Breast epithelium (tissue), 3 donors: ENCODE measurements at regions not wholly inside any gene's neighbourhood (a gene's known extent, or its start where the extent isn't known, plus 50 kb on each side); places are given as distances from the start of the nearest gene placed in this dataset.

Experiments
- CTCF ChIP-seq, 3 donors: fragments of 450-650 bp; IDR thresholded peaks; one replicate each; pipeline ENCODE4 v1.5.1; 2016 to 2017; ENCODE audit warnings: antibody characterized with exemption in 3 of 3, mild to moderate bottlenecking in 3 of 3, moderate library complexity in 3 of 3
- POLR2A ChIP-seq: fragments of 450-650 bp; IDR thresholded peaks from one replicate; pipeline ENCODE4 v1.6.1; 2016; ENCODE audit warnings: antibody characterized with exemption, mild to moderate bottlenecking, moderate library complexity
- POLR2AphosphoS5 ChIP-seq, 3 donors: sonication (generic); formaldehyde crosslinking; IDR thresholded peaks; one replicate each; pipeline ENCODE4 v1.6.1; 2017; ENCODE audit warnings: antibody characterized with exemption in 3 of 3

- TF ChIP-seq CTCF (IDR thresholded peaks at IDR 0.05) (no peak), POLR2A (no peak), POLR2AphosphoS5 (IDR thresholded peaks at IDR 0.05) (no peak)
These were observed 801.6 kb upstream of the GCFC2 start for GRCh38 chr2:76512201-76512820.
